ENCODE measurements at regions not wholly inside any gene's neighbourhood (a gene's known extent, or its start where the extent isn't known, plus 50 kb on each side); places are given as distances from the start of the nearest gene placed in this dataset.

- no peak overlapping the region for H3K27ac ChIP-seq (replicated peaks)
- H3K36me3 ChIP-seq, result no peaks in the 10 kb centered on the region
- H3K4me3 ChIP-seq, result no peak overlapping the region
- no peak for DNase-seq
- TF ChIP-seq CTCF (IDR thresholded peaks at IDR 0.05; ENCODE audit: borderline replicate concordance), result no peak
- intact Hi-C loops (cut with micrococcal nuclease), result no loop called here
- H3K27me3 ChIP-seq (ENCODE audit: low read depth), result no peaks in the 10 kb centered on the region
- H3K4me1 ChIP-seq, result no peaks in the 10 kb centered on the region
- H3K9me3 ChIP-seq (replicated peaks), result peaks cover 14% of the 10 kb centered on the region
Measured at GRCh38 chr7:52980129-52980528, 55.3 kb upstream of the POM121L12 start.

GRCh38 chr7:52973126-52973525 lies 62.3 kb upstream of the POM121L12 start:
- Histone ChIP-seq H3K27me3 (ENCODE audit: low read depth) (no peaks in the 10 kb centered on the region), H3K4me1 (no peaks in the 10 kb centered on the region), H3K27ac (replicated peaks) (no peak overlapping the region), H3K4me3 (no peak overlapping the region), H3K36me3 (no peaks in the 10 kb centered on the region), H3K9me3 (replicated peaks) (no peaks in the 10 kb centered on the region)
- intact Hi-C loops (cut with micrococcal nuclease), result no loop called here
- no peak for TF ChIP-seq CTCF (IDR thresholded peaks at IDR 0.05; ENCODE audit: borderline replicate concordance)
- no peak for DNase-seq

- Histone ChIP-seq H3K4me3 (no peak overlapping the region), H3K27me3 (ENCODE audit: low read depth) (no peaks in the 10 kb centered on the region), H3K4me1 (peaks cover 14% of the 10 kb centered on the region), H3K27ac (replicated peaks) (peak overlapping the region; percentile 37), H3K9me3 (replicated peaks) (peaks cover 5% of the 10 kb centered on the region), H3K36me3 (no peaks in the 10 kb centered on the region)
- no peak for TF ChIP-seq CTCF (IDR thresholded peaks at IDR 0.05; ENCODE audit: borderline replicate concordance)
- intact Hi-C loops (cut with micrococcal nuclease), result no loop called here
- DNase-seq, result no peak
Measured at GRCh38 chr7:52962402-52963076, 72.9 kb upstream of the POM121L12 start.

- H3K4me3 ChIP-seq, result no peak overlapping the region
- peaks cover 14% of the 10 kb centered on the region for H3K4me1 ChIP-seq
- H3K9me3 ChIP-seq (replicated peaks), result peaks cover 5% of the 10 kb centered on the region
- H3K27me3 ChIP-seq (ENCODE audit: low read depth), result no peaks in the 10 kb centered on the region
- intact Hi-C loops (cut with micrococcal nuclease), result no loop called here
- no peaks in the 10 kb centered on the region for H3K36me3 ChIP-seq
- DNase-seq, result no peak
- H3K27ac ChIP-seq (replicated peaks), result no peak overlapping the region
- no peak for TF ChIP-seq CTCF (IDR thresholded peaks at IDR 0.05; ENCODE audit: borderline replicate concordance)
Measured at GRCh38 chr7:52961084-52961483, 74.3 kb upstream of the POM121L12 start.

GRCh38 chr7:52959878-52960660 lies 75.4 kb upstream of the POM121L12 start:
- Histone ChIP-seq H3K9me3 (replicated peaks) (peaks cover 5% of the 10 kb centered on the region), H3K36me3 (no peaks in the 10 kb centered on the region), H3K4me1 (peaks cover 14% of the 10 kb centered on the region), H3K27me3 (ENCODE audit: low read depth) (no peaks in the 10 kb centered on the region), H3K27ac (replicated peaks) (no peak overlapping the region), H3K4me3 (no peak overlapping the region)
- no peak for DNase-seq
- intact Hi-C loops (cut with micrococcal nuclease), result no loop called here
- TF ChIP-seq CTCF (IDR thresholded peaks at IDR 0.05; ENCODE audit: borderline replicate concordance), result no peak
